HepG2 (cell line): ENCODE measurements at regions not wholly inside any gene's neighbourhood (a gene's known extent, or its start where the extent isn't known, plus 50 kb on each side); places are given as distances from the start of the nearest gene placed in this dataset.

Experiments used
- CBFB ChIP-seq: sonication (generic); formaldehyde crosslinking; IDR thresholded peaks from 2 replicates; pipeline ENCODE4 v1.4.0; 2020; ENCODE audit warnings: missing genetic modification reagents
- EP300 ChIP-seq, 3 experiments: sonication (generic) in 1 of 3; formaldehyde crosslinking in 1 of 3; IDR thresholded peaks; 2 replicates each; pipeline versions ENCODE4 v1.5.1 to v1.6.1; 2011 to 2020; ENCODE audit warnings: low read depth in 2 of 3, low read length in 2 of 3, borderline replicate concordance in 1 of 3, improper control_type of control experiment in 1 of 3, mild to moderate bottlenecking in 1 of 3, missing genetic modification reagents in 1 of 3, moderate library complexity in 1 of 3
- HES4 ChIP-seq: sonication (generic); formaldehyde crosslinking; IDR thresholded peaks from 2 replicates; pipeline ENCODE4 v1.9.0; 2021; ENCODE audit warnings: mild to moderate bottlenecking, missing genetic modification reagents, borderline replicate concordance
- NFIB ChIP-seq: sonication (generic); formaldehyde crosslinking; IDR thresholded peaks from 2 replicates; pipeline ENCODE4 v1.9.0; 2021; ENCODE audit warnings: missing genetic modification reagents, mild to moderate bottlenecking, borderline replicate concordance
- NR1H2 ChIP-seq: sonication (generic); formaldehyde crosslinking; IDR thresholded peaks from 2 replicates; pipeline ENCODE4 v1.8.1; 2022; ENCODE audit warnings: low read depth, missing genetic modification reagents, borderline replicate concordance
- PLRG1 ChIP-seq: fragments of 450-650 bp; conservative IDR thresholded peaks from 2 replicates; pipeline ENCODE4 v1.6.1; 2016
- PRDM4 ChIP-seq: sonication (generic); formaldehyde crosslinking; IDR thresholded peaks from 2 replicates; pipeline ENCODE4 v1.9.0; 2021; ENCODE audit warnings: missing genetic modification reagents, borderline replicate concordance
- SSRP1 ChIP-seq: IDR thresholded peaks from 2 replicates; pipeline ENCODE4 v1.6.1; 2016; ENCODE audit warnings: control low read depth
- THAP11 ChIP-seq: IDR thresholded peaks from 2 replicates; pipeline ENCODE4 v1.6.1; 2016; ENCODE audit warnings: missing biosample characterization, missing genetic modification reagents
- ZBTB10 ChIP-seq: sonication (generic); formaldehyde crosslinking; IDR thresholded peaks from 2 replicates; pipeline ENCODE4 v1.4.0; 2020; ENCODE audit warnings: missing genetic modification reagents, borderline replicate concordance
- ZBTB43 ChIP-seq: sonication (generic); formaldehyde crosslinking; conservative IDR thresholded peaks from 2 replicates; pipeline ENCODE4 v1.4.0; 2020; ENCODE audit warnings: missing genetic modification reagents
- ZFYVE20 ChIP-seq: sonication (generic); formaldehyde crosslinking; IDR thresholded peaks from 2 replicates; pipeline ENCODE4 v1.8.0; 2023; ENCODE audit warnings: low read depth, mild to moderate bottlenecking, moderate library complexity, missing genetic modification reagents, borderline replicate concordance
- ZMYM3 ChIP-seq: sonication (generic); formaldehyde crosslinking; IDR thresholded peaks from 2 replicates; pipeline ENCODE4 v1.5.1; 2020; ENCODE audit warnings: mild to moderate bottlenecking, missing genetic modification reagents
- ZNF296 ChIP-seq: sonication (generic); formaldehyde crosslinking; conservative IDR thresholded peaks from 2 replicates; pipeline ENCODE4 v1.5.0; 2020; ENCODE audit warnings: mild to moderate bottlenecking, missing genetic modification reagents
- ZNF441 ChIP-seq: sonication (generic); formaldehyde crosslinking; IDR thresholded peaks from 2 replicates; pipeline ENCODE4 v1.7.0; 2021; ENCODE audit warnings: missing genetic modification reagents, borderline replicate concordance
- ZNF512B ChIP-seq: sonication (generic); formaldehyde crosslinking; IDR thresholded peaks from 2 replicates; pipeline ENCODE4 v1.5.1; 2020; ENCODE audit warnings: missing genetic modification reagents, mild to moderate bottlenecking, borderline replicate concordance
- ZNF567 ChIP-seq: sonication (generic); formaldehyde crosslinking; IDR thresholded peaks from 2 replicates; pipeline ENCODE4 v1.8.1; 2023; ENCODE audit warnings: mild to moderate bottlenecking, missing genetic modification reagents, borderline replicate concordance
- TF ChIP-seq, protein P1 (sequence below): sonication (generic); formaldehyde crosslinking; IDR thresholded peaks from 2 replicates; pipeline ENCODE4 v1.8.1; 2023; ENCODE audit warnings: mild to moderate bottlenecking, missing genetic modification reagents

- TF ChIP-seq, protein P1, sequence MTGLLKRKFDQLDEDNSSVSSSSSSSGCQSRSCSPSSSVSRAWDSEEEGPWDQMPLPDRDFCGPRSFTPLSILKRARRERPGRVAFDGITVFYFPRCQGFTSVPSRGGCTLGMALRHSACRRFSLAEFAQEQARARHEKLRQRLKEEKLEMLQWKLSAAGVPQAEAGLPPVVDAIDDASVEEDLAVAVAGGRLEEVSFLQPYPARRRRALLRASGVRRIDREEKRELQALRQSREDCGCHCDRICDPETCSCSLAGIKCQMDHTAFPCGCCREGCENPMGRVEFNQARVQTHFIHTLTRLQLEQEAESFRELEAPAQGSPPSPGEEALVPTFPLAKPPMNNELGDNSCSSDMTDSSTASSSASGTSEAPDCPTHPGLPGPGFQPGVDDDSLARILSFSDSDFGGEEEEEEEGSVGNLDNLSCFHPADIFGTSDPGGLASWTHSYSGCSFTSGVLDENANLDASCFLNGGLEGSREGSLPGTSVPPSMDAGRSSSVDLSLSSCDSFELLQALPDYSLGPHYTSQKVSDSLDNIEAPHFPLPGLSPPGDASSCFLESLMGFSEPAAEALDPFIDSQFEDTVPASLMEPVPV (CRISPR knock-in tag) = no peak
- TF ChIP-seq ZFYVE20 (CRISPR knock-in tag) (no peak), PRDM4 (no peak), HES4 (CRISPR knock-in tag) (no peak), ZNF296 (CRISPR knock-in tag) (no peak), ZBTB10 (CRISPR knock-in tag) (0 out of 2 replicates have a peak, but pooled peaks have one; percentile 41), ZNF567 (CRISPR knock-in tag) (no peak), NFIB (CRISPR knock-in tag) (no peak), ZNF441 (CRISPR knock-in tag) (no peak), ZMYM3 (CRISPR knock-in tag) (no peak), ZBTB43 (CRISPR knock-in tag) (0 out of 2 replicates have a peak, but pooled peaks have one; percentile 58), THAP11 (CRISPR knock-in tag) (no peak), CBFB (CRISPR knock-in tag) (peak; percentile 69; the same call in 1 of the 2 replicates), PLRG1 (no peak), EP300 (IDR thresholded peaks at IDR 0.05; ENCODE audit: low read depth in 2 of 2, low read length in 2 of 2) (peak in 1 of 2 experiments; percentile 99; a peak in 2 of 4 replicates), EP300 (CRISPR knock-in tag; IDR thresholded peaks at IDR 0.05; ENCODE audit: borderline replicate concordance) (peak; percentile 88), ZNF512B (no peak), SSRP1 (CRISPR knock-in tag) (no peak), NR1H2 (no peak)
Measured at GRCh38 chr20:53769041-53769440, 175.4 kb upstream of the ZNF217 start (continued).
